ENCODE measurements at regions not wholly inside any gene's neighbourhood (a gene's known extent, or its start where the extent isn't known, plus 50 kb on each side); places are given as distances from the start of the nearest gene placed in this dataset.

- TF ChIP-seq, protein P1, sequence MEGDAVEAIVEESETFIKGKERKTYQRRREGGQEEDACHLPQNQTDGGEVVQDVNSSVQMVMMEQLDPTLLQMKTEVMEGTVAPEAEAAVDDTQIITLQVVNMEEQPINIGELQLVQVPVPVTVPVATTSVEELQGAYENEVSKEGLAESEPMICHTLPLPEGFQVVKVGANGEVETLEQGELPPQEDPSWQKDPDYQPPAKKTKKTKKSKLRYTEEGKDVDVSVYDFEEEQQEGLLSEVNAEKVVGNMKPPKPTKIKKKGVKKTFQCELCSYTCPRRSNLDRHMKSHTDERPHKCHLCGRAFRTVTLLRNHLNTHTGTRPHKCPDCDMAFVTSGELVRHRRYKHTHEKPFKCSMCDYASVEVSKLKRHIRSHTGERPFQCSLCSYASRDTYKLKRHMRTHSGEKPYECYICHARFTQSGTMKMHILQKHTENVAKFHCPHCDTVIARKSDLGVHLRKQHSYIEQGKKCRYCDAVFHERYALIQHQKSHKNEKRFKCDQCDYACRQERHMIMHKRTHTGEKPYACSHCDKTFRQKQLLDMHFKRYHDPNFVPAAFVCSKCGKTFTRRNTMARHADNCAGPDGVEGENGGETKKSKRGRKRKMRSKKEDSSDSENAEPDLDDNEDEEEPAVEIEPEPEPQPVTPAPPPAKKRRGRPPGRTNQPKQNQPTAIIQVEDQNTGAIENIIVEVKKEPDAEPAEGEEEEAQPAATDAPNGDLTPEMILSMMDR (IDR thresholded peaks at IDR 0.05) = no peak
- Histone ChIP-seq H3K4me3 (no peak overlapping the region), H3K36me3 (no peaks in the 10 kb centered on the region), H3K27me3 (no peaks in the 10 kb centered on the region), H3K27ac (peak overlapping the region; percentile 94 to 96), H3K9me3 (no peaks in the 10 kb centered on the region), H3K4me1 (peaks cover 10 to 64% of the 10 kb centered on the region in 2 donors)
- intact Hi-C loops (cut with DNase I) = loop anchor here (2.0 to 10.0 kb wide), 2 partner anchors 99 to 627 kb away; partner anchors contain the start of gene LGR4
- peak; percentile 9 to 88 for DNase-seq (ENCODE audit: low spot score in 2 of 2)
Measured at GRCh38 chr11:26847459-26847858, 125.6 kb upstream of the SLC5A12 start.

DNA sequence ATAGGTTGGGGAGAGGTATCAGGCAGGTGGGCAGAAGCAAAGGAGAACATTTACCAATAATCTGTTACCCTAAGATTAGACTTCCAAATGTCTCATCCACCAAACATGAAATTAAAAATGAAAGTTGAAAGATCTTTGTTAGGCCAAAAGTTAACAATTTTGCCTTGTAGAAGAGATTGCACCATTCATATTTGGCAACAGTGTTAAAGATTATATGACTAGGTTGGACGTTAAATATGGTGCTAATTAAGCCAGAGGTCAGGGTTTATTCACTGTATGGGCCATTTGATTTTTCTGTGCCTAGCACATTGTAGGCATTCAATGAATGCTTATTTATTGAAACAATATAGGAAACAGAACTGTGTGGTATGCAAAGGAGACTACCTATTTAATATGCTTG lies 126.1 kb upstream of the SLC5A12 start:
- intact Hi-C loops (cut with DNase I) = loop anchor here (2.0 to 10.0 kb wide), 2 partner anchors 99 to 627 kb away; partner anchors contain the start of gene LGR4
- peaks cover 7 to 59% of the 10 kb centered on the region in 2 donors for H3K4me1 ChIP-seq
- no peaks in the 10 kb centered on the region for H3K9me3 ChIP-seq
- no peaks in the 10 kb centered on the region for H3K36me3 ChIP-seq
- DNase-seq (ENCODE audit: low spot score in 2 of 2) = no peak
- H3K27me3 ChIP-seq = no peaks in the 10 kb centered on the region
- H3K4me3 ChIP-seq = no peak overlapping the region
- TF ChIP-seq, protein P1 (IDR thresholded peaks at IDR 0.05) = no peak
- peak overlapping the region; percentile 94 to 96 for H3K27ac ChIP-seq

DNA sequence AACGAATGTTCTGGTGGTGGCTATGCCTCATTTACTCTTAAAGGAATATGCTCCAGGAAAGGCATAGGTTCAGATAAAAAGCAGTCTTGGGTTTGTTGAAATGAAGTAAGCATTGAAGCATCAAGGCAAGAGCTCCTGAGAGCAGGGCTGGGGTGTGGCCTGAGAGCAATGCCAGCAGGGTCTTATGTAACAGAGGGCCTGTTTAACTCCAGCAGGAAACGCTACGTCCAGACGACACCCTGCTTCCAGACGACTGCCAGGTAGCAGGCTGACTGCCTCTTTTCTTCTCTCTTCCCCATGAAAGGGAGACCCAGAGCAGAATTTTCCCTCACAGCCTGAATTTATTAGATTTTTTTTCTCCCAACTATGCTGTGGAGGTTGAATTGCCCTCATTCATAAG lies 127.2 kb upstream of the SLC5A12 start:
- no peaks in the 10 kb centered on the region for H3K9me3 ChIP-seq
- H3K27me3 ChIP-seq = no peaks in the 10 kb centered on the region
- no peak overlapping the region for H3K4me3 ChIP-seq
- peaks cover 3 to 49% of the 10 kb centered on the region in 2 donors for H3K4me1 ChIP-seq
- no peaks in the 10 kb centered on the region for H3K36me3 ChIP-seq
- DNase-seq (ENCODE audit: low spot score in 2 of 2) = peak in 1 of 2 donors; percentile 68
- intact Hi-C loops (cut with DNase I) = loop anchor here (10.0 kb wide), 1 partner anchor 626 kb away; the partner anchor contains the start of gene LGR4
- peak overlapping the region; percentile 94 to 96 for H3K27ac ChIP-seq
- TF ChIP-seq, protein P1 (IDR thresholded peaks at IDR 0.05) = no peak

DNA sequence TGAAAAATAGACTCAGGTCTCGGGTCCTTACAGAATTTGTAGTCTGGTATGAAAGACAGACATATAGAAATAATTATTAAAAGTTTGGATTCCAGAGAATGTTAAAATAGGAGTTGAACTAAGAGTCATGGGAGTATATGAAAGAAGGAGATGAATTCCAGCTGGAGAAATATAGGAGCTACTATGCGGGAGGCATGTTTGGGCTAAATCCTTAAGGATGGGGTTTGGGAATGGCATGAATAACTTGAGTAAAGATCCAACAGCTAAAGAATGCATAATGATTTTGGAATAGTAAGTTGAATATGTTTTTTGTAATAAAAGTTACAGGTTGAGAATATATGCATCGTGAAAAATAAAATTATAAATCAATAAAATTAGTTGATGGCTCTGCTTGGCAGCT lies 129.4 kb upstream of the SLC5A12 start:
- no peak overlapping the region for H3K4me3 ChIP-seq
- intact Hi-C loops (cut with DNase I) = no loop called here
- TF ChIP-seq, protein P1 (IDR thresholded peaks at IDR 0.05) = no peak
- no peaks in the 10 kb centered on the region for H3K9me3 ChIP-seq
- H3K27ac ChIP-seq = no peak overlapping the region
- H3K27me3 ChIP-seq = no peaks in the 10 kb centered on the region
- H3K4me1 ChIP-seq = peaks cover 0 to 29% of the 10 kb centered on the region in 2 donors
- H3K36me3 ChIP-seq = no peaks in the 10 kb centered on the region
- DNase-seq (ENCODE audit: low spot score in 2 of 2) = no peak

DNA sequence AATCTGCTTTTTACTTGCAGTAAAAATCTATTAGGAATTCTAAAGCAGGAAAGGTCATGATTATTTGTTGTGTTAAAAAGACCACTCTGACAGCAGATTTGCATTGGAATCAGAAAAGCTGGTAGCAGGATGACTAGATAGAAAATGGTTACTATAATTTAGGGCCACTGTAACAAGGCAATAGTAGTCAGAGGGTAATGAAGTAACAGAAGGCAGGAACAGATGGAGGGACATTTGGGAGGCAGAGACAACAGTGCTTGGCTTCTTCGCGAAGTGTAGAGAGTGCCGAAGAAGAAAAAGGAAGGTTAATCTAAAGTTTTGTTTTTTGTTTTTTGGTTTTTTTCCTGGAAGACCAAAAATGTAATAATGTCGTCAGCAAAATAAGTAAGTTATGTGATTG lies 129.8 kb upstream of the SLC5A12 start:
- H3K4me1 ChIP-seq = peaks cover 0 to 25% of the 10 kb centered on the region in 2 donors
- no peaks in the 10 kb centered on the region for H3K9me3 ChIP-seq
- TF ChIP-seq, protein P1 (IDR thresholded peaks at IDR 0.05) = no peak
- no peak overlapping the region for H3K27ac ChIP-seq
- intact Hi-C loops (cut with DNase I) = no loop called here
- no peaks in the 10 kb centered on the region for H3K27me3 ChIP-seq
- no peaks in the 10 kb centered on the region for H3K36me3 ChIP-seq
- no peak overlapping the region for H3K4me3 ChIP-seq
- DNase-seq (ENCODE audit: low spot score in 2 of 2) = no peak

DNA sequence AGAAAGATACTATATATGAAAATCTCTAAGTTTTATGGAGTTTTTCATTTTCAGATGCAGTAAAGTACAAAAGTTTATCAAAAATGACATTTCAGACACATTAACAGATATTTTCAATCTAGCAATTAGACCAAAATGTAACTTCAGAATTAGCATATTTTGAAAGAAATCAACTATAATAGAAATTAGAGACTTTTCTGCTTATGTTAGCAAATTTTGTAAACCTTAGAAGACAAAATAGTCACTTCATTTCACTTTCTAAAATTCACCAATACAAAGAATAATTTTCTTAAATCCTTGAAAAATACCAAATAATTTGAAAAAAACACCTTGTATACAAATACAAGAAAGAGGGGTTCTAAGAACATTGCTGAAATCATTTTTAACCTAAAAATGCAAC lies 135.8 kb upstream of the FIBIN start:
- Histone ChIP-seq H3K36me3 (no peaks in the 10 kb centered on the region), H3K27ac (no peak overlapping the region), H3K4me3 (no peak overlapping the region), H3K4me1 (no peaks in the 10 kb centered on the region), H3K27me3 (no peaks in the 10 kb centered on the region), H3K9me3 (no peaks in the 10 kb centered on the region)
- DNase-seq (ENCODE audit: low spot score in 2 of 2) = no peak
- intact Hi-C loops (cut with DNase I) = no loop called here
- TF ChIP-seq, protein P1 (IDR thresholded peaks at IDR 0.05) = no peak
